ENCODE measurements at regions not wholly inside any gene's neighbourhood (a gene's known extent, or its start where the extent isn't known, plus 50 kb on each side); places are given as distances from the start of the nearest gene placed in this dataset.

DNA sequence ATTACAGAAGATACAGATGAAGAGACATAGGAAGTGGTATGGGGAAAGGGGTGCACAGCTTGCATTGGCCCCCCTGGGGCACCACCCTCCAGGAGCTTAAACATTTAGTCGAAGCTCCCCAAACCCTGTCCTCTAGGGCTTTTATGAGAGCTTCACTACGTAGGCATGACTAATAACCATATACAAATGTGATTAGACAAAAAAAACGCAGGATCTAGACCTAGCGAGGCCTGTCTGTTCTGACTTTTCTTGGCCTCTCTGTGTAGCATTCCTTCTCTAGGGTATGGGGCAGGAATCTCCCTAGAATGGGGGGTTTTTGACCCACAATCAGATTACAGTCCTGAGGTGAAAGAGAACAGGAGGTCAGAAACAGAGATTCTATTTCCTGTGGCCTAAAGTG lies 293.7 kb upstream of the GALNTL6 start:
- POLR2A ChIA-PET = no interaction called here
- H3K4me1 ChIP-seq (ENCODE audit: control insufficient read depth, extremely low read depth, insufficient read depth, low read length) = no peaks in the 10 kb centered on the region
- H2AFZ ChIP-seq (ENCODE audit: low read depth, low read length) = no peak overlapping the region
- no peaks in the 10 kb centered on the region for H4K20me1 ChIP-seq (replicated peaks; ENCODE audit: control insufficient read depth, extremely low read depth, insufficient read depth, low read length)
- intact Hi-C loops (cut with micrococcal nuclease) (no loop called here), dilution Hi-C loops (cut with MboI; ENCODE audit: extremely low pct_ligation_motif_present, low sequenced_read_pairs) (no loop called here)
- no peak overlapping the region for H3K27ac ChIP-seq (ENCODE audit: insufficient read depth, low read depth, low read length)
- no TSS peak for BruUV-seq (replicated peaks)
- CTCF ChIA-PET = no interaction called here
- peaks cover 2% of the 10 kb centered on the region for H3K9me3 ChIP-seq (replicated peaks; ENCODE audit: control insufficient read depth, insufficient read depth, low read length)
- H3K79me2 ChIP-seq (ENCODE audit: control insufficient read depth, insufficient read depth, low read length) = no peaks in the 10 kb centered on the region
- no peak for DNase-seq (ENCODE audit: low read depth, low spot score)
- no peak overlapping the region for H3K4me3 ChIP-seq (replicated peaks in 1 of 3; ENCODE audit: insufficient read depth in 1 of 3, low read depth in 1 of 3, low read length in 3 of 3)
- no peak overlapping the region for H3K9ac ChIP-seq (replicated peaks; ENCODE audit: extremely low read depth, insufficient read depth, low read length)
- no peaks in the 10 kb centered on the region for H3K27me3 ChIP-seq (ENCODE audit: control insufficient read depth in 2 of 2, insufficient read depth in 2 of 2, low read length in 2 of 2)
- H3K9me1 ChIP-seq (replicated peaks; ENCODE audit: control insufficient read depth, extremely low read depth, insufficient read depth, low read length) = no peaks in the 10 kb centered on the region
- FAIRE-seq = no peak
- TF ChIP-seq POLR2AphosphoS5 (IDR thresholded peaks at IDR 0.05; ENCODE audit: insufficient read depth, low read depth, low read length) (no peak), EZH2 (IDR thresholded peaks at IDR 0.05; ENCODE audit: borderline replicate concordance, low read depth, low read length, severe bottlenecking) (no peak), MYC (IDR thresholded peaks at IDR 0.05; ENCODE audit: low read depth, low read length) (no peak), POLR2A (IDR thresholded peaks at IDR 0.05; ENCODE audit: low read depth, low read length) (no peak), JUN (IDR thresholded peaks at IDR 0.05; ENCODE audit: borderline replicate concordance, insufficient read depth, insufficient read length, low read depth) (no peak), GATA2 (IDR thresholded peaks at IDR 0.05; ENCODE audit: insufficient read depth, insufficient read length, low read depth, low read length) (no peak), FOS (IDR thresholded peaks at IDR 0.05; ENCODE audit: borderline replicate concordance, insufficient read depth, low read length) (no peak)
- TF ChIP-seq, protein P1, sequence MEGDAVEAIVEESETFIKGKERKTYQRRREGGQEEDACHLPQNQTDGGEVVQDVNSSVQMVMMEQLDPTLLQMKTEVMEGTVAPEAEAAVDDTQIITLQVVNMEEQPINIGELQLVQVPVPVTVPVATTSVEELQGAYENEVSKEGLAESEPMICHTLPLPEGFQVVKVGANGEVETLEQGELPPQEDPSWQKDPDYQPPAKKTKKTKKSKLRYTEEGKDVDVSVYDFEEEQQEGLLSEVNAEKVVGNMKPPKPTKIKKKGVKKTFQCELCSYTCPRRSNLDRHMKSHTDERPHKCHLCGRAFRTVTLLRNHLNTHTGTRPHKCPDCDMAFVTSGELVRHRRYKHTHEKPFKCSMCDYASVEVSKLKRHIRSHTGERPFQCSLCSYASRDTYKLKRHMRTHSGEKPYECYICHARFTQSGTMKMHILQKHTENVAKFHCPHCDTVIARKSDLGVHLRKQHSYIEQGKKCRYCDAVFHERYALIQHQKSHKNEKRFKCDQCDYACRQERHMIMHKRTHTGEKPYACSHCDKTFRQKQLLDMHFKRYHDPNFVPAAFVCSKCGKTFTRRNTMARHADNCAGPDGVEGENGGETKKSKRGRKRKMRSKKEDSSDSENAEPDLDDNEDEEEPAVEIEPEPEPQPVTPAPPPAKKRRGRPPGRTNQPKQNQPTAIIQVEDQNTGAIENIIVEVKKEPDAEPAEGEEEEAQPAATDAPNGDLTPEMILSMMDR (IDR thresholded peaks at IDR 0.05; ENCODE audit: extremely low read depth in 1 of 2, insufficient read depth in 1 of 2, low read depth in 1 of 2, low read length in 2 of 2) = no peak
- TF ChIP-seq, protein P2, sequence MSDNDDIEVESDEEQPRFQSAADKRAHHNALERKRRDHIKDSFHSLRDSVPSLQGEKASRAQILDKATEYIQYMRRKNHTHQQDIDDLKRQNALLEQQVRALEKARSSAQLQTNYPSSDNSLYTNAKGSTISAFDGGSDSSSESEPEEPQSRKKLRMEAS (IDR thresholded peaks at IDR 0.05; ENCODE audit: insufficient read depth, insufficient read length) = no peak
- H3K4me2 ChIP-seq (ENCODE audit: insufficient read depth, low read length) = no peak overlapping the region
- no peaks in the 10 kb centered on the region for H3K36me3 ChIP-seq (ENCODE audit: control insufficient read depth in 2 of 2, extremely low read depth in 1 of 2, insufficient read depth in 2 of 2, low read length in 2 of 2)
